Astrocyte of the spinal cord (primary cell): ENCODE measurements at regions not wholly inside any gene's neighbourhood (a gene's known extent, or its start where the extent isn't known, plus 50 kb on each side); places are given as distances from the start of the nearest gene placed in this dataset.

ENCODE experiments used
- DNase-seq: peaks from one replicate; pipeline ENCODE4 v3.0.0; 2011; ENCODE audit warnings: low read depth, low spot score
- H3K4me3 ChIP-seq: 2 replicates; pipeline ENCODE4 v1.5.1; 2011; ENCODE audit warnings: low read depth, mild to moderate bottlenecking, low read length, moderate library complexity
- CTCF ChIP-seq: IDR thresholded peaks from 2 replicates; pipeline ENCODE4 v1.5.1; 2012; ENCODE audit warnings: low read depth, mild to moderate bottlenecking, low read length, inconsistent platforms
- in situ Hi-C: cut with HindIII; loops from 2 replicates; pipeline ENCODE4 v1.10.0; 2017; ENCODE audit warnings: low sequenced_read_pairs

- in situ Hi-C loops: no loop called here
- H3K4me3 ChIP-seq: no peak overlapping the region
- no peak for TF ChIP-seq CTCF
- peak; percentile 60 for DNase-seq
Measured at GRCh38 chr1:117812869-117813511, 116.4 kb downstream of the GDAP2 start.
